ENCODE measurements at regions not wholly inside any gene's neighbourhood (a gene's known extent, or its start where the extent isn't known, plus 50 kb on each side); places are given as distances from the start of the nearest gene placed in this dataset.
A peak's percentile ranks its signal among the peaks of the same experiment; 100 is the strongest.
"Not testable (repeated sequence)": the region's sequence is repeated elsewhere in the genome, so short reads cannot be mapped to it uniquely, and the experiment has no call there.

GRCh38 chr2:145750612-145751011 lies 1230.7 kb upstream of the ZEB2 start:
- DNase-seq, result no peak

DNA sequence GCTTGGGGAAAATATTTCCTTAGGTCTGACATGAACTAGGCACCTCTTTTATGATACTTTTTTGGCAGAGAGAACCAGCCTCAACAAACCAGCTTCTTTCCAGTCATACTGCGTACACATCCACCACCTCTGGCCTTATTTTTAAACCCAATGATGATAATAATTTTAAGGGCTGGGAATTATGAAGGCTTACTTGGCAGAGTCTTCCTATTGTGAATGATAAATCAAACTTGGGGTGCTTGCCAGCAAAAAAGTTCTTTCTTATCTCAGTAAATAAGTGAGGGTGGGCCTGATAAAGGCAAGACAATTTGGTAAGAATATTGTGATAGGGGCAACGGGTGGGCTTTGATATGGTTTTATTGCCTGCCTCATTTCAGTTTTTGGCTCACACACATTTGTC lies 1230.2 kb upstream of the ZEB2 start:
- DNase-seq, result peak; percentile 91

DNA sequence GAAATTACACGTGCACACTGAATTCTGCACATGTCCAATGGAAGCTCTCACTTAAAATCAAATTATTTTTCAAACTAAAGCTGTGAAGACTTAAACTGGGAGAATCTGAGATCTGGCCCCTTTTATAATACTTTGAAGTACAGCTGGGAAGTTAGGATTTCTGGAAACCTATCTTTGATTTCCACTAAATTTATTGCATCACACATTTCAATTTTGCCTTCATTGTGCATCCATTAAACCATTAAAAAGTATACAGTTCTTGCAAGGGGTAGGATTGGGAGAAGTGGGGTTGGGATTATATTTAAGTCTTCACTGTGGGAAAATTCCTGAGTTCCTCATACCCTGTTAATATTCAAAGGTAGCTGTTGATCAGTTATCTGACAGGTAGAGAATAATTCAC lies 1229.6 kb upstream of the ZEB2 start:
- no peak for DNase-seq

- peak; percentile 85 for DNase-seq
Observed at GRCh38 chr2:145748927-145749326, 1229.0 kb upstream of the ZEB2 start.

DNA sequence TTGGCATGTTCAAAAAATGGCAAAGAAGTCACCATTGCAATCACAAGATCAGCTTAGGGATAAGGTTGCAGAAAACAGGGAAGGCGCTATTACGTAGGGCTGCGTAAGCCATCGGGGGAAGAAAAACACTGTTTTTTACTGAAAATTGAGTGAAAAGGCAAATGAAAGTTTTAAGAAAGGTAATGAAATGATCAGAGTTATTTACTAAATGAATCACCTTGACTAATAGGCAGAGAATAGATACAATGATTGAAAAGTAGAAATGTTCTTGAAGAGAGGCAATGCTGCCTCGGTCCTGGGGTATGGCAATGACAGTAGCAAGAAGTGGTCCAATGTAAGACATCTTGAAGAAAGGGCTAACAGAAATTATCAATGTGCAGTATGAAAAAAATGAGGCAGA lies 1227.8 kb upstream of the ZEB2 start:
- DNase-seq, result no peak

DNA sequence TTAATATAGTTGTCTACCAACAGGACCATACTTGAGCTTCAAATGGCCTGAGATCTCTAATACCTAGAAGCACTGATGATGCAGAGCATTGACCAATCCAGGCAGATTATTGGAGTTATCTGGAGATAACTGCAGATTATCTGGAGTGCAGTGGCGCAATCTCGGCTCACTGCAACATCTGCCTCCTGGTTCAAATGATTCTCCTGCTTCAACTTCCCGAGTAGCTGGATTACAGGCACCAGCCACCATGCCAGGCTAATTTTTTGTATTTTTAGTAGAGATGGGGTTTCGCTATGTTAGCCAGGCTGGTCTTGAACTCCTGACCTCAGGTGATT lies 1225.4 kb upstream of the ZEB2 start:
- DNase-seq, result not testable (repeated sequence)

GRCh38 chr2:145744541-145745386 lies 1224.8 kb upstream of the ZEB2 start:
- peak; percentile 83 for DNase-seq

GRCh38 chr2:145743011-145743410 lies 1223.1 kb upstream of the ZEB2 start:
- no peak for DNase-seq

GRCh38 chr2:145741636-145742035 lies 1221.7 kb upstream of the ZEB2 start:
- no peak for DNase-seq

DNA sequence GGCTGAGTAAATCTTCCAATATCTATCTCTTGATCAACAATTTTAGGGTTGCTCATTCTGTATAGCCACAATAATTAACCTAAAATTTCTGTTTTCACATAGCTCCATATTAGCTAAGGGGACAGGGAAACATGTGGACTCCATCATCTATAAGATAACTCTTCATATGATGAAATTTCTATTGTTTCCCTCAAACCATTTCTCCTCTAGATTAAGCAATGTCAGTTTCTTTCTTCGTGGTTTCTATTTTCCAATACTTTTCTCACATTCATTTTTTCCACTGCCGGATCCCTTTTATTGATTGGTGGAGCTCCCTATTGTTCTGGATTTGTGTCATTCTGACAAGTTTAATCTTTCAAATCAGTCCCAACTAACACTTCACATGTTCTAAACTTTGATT lies 1221.3 kb upstream of the ZEB2 start:
- no peak for DNase-seq

- no peak for DNase-seq
Observed at GRCh38 chr2:145740302-145740701, 1220.4 kb upstream of the ZEB2 start.

DNA sequence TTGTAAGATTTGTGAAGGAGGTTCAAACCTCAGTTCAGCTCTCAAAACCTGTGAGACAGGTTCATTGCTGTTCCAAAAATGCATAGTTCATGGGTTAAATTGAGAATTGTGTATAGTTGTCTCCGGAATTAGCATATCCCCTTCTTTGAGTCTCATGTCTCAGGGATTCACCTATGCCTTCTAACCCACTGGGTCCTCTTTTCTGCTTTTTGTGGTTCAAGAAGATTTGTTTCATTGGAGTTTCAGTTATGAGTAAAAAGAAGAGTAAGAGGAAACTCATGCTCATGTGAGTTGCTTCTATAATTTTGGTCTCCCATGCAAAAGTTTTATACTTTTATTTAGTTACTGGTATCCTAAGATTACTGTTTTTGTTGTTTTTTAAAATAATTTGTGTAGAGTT lies 1219.8 kb upstream of the ZEB2 start:
- no peak for DNase-seq

- DNase-seq, result no peak
Observed at GRCh38 chr2:145736871-145737270, 1217.0 kb upstream of the ZEB2 start.

- DNase-seq, result no peak
Observed at GRCh38 chr2:145731467-145731866, 1211.5 kb upstream of the ZEB2 start.

DNA sequence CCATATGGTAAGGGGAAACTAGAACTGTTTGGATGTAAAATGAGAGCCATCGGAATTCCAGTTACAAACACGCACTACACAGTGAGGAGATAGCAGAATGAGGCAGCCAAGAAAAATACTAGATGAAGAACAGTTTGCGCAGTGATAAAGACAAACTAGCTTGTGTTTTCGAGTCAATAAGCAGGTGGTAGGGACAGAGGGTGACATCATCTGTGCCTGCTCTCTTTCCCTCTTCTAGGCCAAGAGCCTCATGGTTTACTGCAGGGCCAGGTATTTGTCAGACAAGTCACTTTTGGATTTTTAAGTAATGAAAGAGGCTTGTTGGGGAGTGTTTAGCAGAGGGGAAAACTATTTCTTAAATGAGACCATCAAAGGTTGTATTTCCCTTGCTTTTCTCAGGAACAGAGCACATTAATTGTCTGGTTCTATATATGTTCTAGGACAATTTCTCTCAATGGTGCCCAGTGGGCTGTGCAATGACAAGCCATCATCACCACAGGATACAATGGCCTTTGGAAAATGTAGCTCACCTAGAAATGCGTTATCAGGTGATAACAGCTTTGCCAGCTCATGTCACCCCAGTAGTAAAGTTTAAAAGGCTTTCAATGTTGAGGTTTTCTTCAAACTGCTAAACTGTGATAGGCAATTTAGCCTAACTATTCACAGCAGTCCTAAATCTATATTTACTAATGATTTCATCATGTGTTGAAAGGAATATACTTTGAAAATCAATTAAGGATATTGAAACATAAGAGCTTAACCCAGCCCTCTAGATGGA lies 1210.3 kb upstream of the ZEB2 start:
- DNase-seq, result peak; percentile 50

DNA sequence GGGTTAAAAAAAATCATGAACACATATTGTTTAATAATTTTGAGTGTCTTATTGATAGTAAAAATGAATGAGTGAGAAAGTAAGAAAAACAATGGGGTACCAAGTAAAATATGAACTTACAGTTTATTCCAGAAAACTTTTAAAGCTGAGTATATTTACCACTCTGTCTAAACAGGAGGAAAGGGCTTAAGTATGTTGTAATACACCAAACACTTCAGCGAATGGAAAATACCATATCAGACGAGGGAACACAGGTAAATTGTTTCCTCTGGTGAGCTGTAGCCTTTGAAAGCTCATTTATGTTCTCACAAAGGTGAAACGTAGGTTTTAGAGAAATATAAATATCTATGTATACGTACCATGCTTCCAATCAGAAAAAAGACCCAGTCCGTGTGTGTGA lies 1209.6 kb upstream of the ZEB2 start:
- no peak for DNase-seq

- no peak for DNase-seq
Observed at GRCh38 chr2:145728511-145728910, 1208.6 kb upstream of the ZEB2 start.

DNA sequence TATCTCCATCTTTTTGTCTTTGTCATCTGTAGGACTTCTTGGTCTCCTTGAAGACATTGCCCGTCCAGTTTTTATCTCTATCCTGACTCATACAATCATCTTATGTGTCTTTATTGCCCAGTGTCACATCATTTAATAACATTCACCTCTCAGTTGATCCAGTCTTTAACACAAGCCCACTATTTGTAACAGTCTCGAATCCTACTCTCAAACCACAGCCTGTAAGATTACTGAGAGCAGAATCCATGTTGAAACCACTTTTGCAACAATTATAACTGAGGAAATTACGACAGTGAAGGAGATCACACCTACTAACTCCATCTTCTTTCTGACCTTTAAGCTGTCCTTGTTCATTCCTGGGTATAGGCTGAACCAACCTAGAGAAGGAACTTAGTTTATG lies 1206.0 kb upstream of the ZEB2 start:
- DNase-seq, result peak; percentile 34

GRCh38 chr2:145724311-145724898 lies 1204.5 kb upstream of the ZEB2 start:
- DNase-seq, result peak; percentile 59

DNA sequence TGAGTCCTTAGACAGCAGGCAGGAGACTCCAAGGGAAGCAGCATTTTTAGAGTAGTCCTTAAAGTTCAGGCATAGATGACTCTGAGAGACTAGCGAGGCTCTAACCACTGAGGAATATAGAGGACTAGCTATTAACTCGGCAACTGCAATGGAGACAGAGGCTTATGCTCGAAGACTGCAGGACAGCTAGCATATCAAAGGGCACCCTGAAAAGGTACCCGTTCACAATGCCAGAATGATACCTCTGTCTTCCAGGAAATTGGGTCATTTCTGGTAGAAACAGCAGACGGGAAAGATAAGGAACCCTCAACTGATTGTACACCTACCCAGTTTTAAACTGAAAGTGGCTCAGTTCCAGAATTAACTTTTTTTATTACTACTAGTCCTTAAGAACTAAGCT lies 1204.0 kb upstream of the ZEB2 start:
- DNase-seq, result peak; percentile 96

DNA sequence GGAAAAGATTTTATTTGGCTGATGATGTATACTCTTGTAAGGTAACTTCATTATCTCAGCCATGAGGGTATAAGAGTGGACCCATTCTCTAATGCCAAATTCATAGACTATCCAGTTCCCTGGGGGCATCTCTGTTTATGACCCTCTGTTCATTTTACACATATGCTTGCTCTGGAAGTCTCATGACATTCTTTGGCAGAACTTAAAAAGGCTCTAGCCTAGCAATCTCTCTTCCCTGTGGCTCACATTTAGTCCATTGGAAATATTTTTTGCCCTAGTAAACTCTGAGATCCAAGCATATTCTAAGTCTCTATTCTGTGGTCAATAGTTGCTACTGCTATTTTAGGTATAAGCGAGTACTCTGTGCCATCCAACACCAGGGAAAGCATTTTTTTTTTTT lies 1201.8 kb upstream of the ZEB2 start:
- DNase-seq, result no peak

GRCh38 chr2:145715601-145716000 lies 1195.7 kb upstream of the ZEB2 start:
- no peak for DNase-seq

DNA sequence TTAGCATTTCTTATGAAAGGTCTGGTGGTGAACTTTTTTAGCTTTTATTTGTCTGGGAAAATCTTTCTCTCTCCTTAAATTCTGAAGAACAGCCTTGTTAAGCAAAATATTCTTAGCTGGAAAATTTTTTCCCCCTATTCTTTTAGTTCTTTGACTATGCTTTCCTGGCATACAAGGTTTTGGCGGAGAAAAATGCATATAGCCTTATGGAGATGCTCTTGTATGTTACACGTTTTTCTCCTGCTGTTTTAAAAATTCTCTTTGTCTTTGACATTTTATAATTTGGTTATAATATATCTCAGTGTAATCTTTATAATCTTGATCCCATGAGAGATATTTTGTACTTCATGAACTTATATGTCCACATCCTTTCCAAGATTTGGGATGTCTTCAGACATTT lies 1190.4 kb upstream of the ZEB2 start:
- DNase-seq, result no peak

DNA sequence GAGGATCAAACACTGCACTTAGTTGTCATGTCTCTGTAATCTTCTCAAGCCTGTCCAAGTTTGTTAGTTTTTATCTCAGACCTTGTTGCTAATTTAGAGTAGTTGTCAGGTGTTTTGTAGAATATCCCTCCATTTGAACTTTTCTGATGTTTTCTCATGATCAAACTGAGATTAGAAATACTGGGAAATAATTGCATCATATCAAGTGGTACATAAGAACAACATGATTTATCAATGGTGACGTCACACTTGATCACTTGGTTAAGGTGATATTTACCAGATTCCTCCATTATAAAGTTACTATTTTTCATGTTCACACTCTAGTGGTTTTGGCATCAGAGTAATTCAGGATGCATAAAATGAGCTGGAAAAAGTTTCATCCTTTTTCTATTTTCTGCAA lies 1182.4 kb upstream of the ZEB2 start:
- DNase-seq, result no peak

All from hematopoietic multipotent progenitor cell treated with erythropoietin and hydrocortisone succinate and interleukin-3 and kit ligand, for 6 days (in vitro differentiated cells).